ENCODE measurements at regions not wholly inside any gene's neighbourhood (a gene's known extent, or its start where the extent isn't known, plus 50 kb on each side); places are given as distances from the start of the nearest gene placed in this dataset.

DNA sequence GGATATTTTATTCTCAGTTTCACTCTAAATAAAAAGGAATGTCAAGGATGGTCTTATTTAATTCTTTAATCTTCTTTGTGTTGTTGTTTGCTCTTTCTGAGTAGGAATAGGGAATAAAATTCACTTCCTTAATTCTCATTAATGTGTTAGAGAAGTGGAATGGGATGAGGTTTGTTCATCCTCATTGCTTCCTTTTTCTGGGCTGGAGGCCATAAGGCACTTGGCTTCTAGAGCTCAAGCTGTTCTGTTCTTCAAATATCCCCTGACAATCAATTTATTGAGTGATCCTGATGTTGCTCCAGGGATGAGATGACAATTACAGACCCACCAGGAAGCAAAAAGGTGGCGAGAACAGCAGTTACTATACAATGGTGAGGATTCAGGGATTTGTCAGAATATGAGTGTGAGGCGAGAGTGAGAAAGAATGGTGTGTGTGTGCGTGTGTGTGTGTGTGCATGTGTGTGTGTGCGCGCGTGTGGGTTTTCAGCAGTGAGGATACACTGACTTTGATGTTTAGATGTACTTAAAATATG is 557.6 kb upstream of the FANCL start:
- TF ChIP-seq JUND (IDR thresholded peaks at IDR 0.05; ENCODE audit: low read length) (no peak), CBX8 (IDR thresholded peaks at IDR 0.05; ENCODE audit: borderline replicate concordance, low read depth, low read length) (no peak), JUN (IDR thresholded peaks at IDR 0.05; ENCODE audit: low read depth, low read length) (no peak)
- CTCF ChIA-PET (ENCODE audit: partially characterized antibody) = interaction anchor here (1.1 to 2.0 kb wide), 2 partner anchors 8 to 14 kb away, joined by 3 to 6 read pairs; no protein-coding TSS in a partner anchor
- Histone ChIP-seq H2AFZ (ENCODE audit: low read length) (no peak overlapping the region), H3K18ac (ENCODE audit: extremely low read depth, low read length) (no peak overlapping the region), H4K91ac (replicated peaks; ENCODE audit: insufficient read length, low read length) (no peak overlapping the region), H3K27ac (ENCODE audit: low read depth, low read length) (no peak overlapping the region), H4K8ac (ENCODE audit: extremely low read depth, insufficient read depth, low read length) (no peak overlapping the region), H3K27me3 (replicated peaks in 1 of 4; ENCODE audit: control insufficient read depth in 3 of 4, extremely low read depth in 1 of 4, insufficient read depth in 3 of 4, low read length in 3 of 4) (no peaks in the 10 kb centered on the region), H2BK12ac (ENCODE audit: low read depth, low read length) (no peak overlapping the region), H3K4me1 (replicated peaks in 1 of 4; ENCODE audit: control insufficient read depth in 3 of 4, insufficient read depth in 4 of 4, low read length in 3 of 4) (no peaks in the 10 kb centered on the region), H3K23me2 (ENCODE audit: low read depth, low read length) (no peaks in the 10 kb centered on the region; the same call in 1 of the 2 replicates), H4K5ac (ENCODE audit: insufficient read length, low read depth, low read length) (no peak overlapping the region), H3K9me3 (ENCODE audit: insufficient read depth in 2 of 2, low read depth in 1 of 2, low read length in 1 of 2) (no peaks in the 10 kb centered on the region), H3K4me2 (ENCODE audit: insufficient read depth in 1 of 2, low read depth in 2 of 2, low read length in 2 of 2) (no peak overlapping the region), H3K4ac (replicated peaks; ENCODE audit: insufficient read length, low read depth, low read length) (no peak overlapping the region), H4K20me1 (replicated peaks in 1 of 2; ENCODE audit: control insufficient read depth in 1 of 2, insufficient read depth in 2 of 2, low read length in 2 of 2) (no peaks in the 10 kb centered on the region), H3K14ac (ENCODE audit: insufficient read length) (no peak overlapping the region), H3K56ac (replicated peaks; ENCODE audit: insufficient read length, low read depth, low read length) (no peak overlapping the region), H3K4me3 (ENCODE audit: extremely low read depth in 1 of 4, insufficient read depth in 2 of 4, low read depth in 3 of 4, low read length in 4 of 4) (no peak overlapping the region), H2AK5ac (ENCODE audit: low read depth, low read length) (no peak overlapping the region), H3K36me3 (ENCODE audit: control insufficient read depth in 2 of 4, insufficient read depth in 4 of 4, low read length in 3 of 4) (no peaks in the 10 kb centered on the region), H2BK15ac (ENCODE audit: low read length) (no peak overlapping the region), H3K23ac (ENCODE audit: insufficient read length) (no peak overlapping the region), H2BK120ac (replicated peaks; ENCODE audit: low read depth, low read length) (no peak overlapping the region), H3K79me1 (ENCODE audit: low read depth, low read length) (no peaks in the 10 kb centered on the region), H2BK20ac (ENCODE audit: low read length) (no peak overlapping the region), H3K9ac (replicated peaks in 1 of 4; ENCODE audit: extremely low read depth in 1 of 4, low read depth in 3 of 4, low read length in 3 of 4) (no peak overlapping the region), H3K79me2 (ENCODE audit: control insufficient read depth in 1 of 2, insufficient read depth in 2 of 2, low read length in 2 of 2) (no peaks in the 10 kb centered on the region), H2BK5ac (ENCODE audit: low read depth, low read length) (no peak overlapping the region)
- FAIRE-seq = no peak
- no peak for DNase-seq (ENCODE audit: low read depth in 1 of 2, low spot score in 2 of 2)
- POLR2A ChIA-PET (ENCODE audit: partially characterized antibody) = no interaction called here
- 90 to 100% methylated on average over 2 to 6 of the region's 6 CpGs for whole genome bisulfite sequencing, 2 experiments (ENCODE audit: extremely low coverage in 1 of 2, insufficient coverage in 1 of 2, insufficient read length in 1 of 2, insufficient replicate concordance in 2 of 2, low coverage in 1 of 2, low lambda C conversion rate in 2 of 2, missing lambda C conversion rate in 1 of 2)
